SK-N-SH treated with all-trans-retinoic acid at 6 μM for 48 hours (cell line): ENCODE measurements at regions not wholly inside any gene's neighbourhood (a gene's known extent, or its start where the extent isn't known, plus 50 kb on each side); places are given as distances from the start of the nearest gene placed in this dataset.

ENCODE experiments used
- ATAC-seq: fragments of 200-7000 bp; cut with Tn5 transposase; 3 replicates; pipeline ENCODE4 v1.9.1; 2020; ENCODE audit warnings: mild to moderate bottlenecking, moderate library complexity
- ARNTL ChIP-seq: fragments of 450-650 bp; formaldehyde crosslinking; IDR thresholded peaks from 2 replicates; pipeline ENCODE4 v1.5.0; 2020; ENCODE audit warnings: low read depth, mild to moderate bottlenecking, moderate library complexity, borderline replicate concordance
- BACH2 ChIP-seq: fragments of 250-450 bp; sonication (Bioruptor Pico); IDR thresholded peaks from 2 replicates; pipeline ENCODE4 v1.9.0; 2021; ENCODE audit warnings: mild to moderate bottlenecking, borderline replicate concordance
- CREB5 ChIP-seq: fragments of 250-450 bp; sonication (Bioruptor Pico); IDR thresholded peaks from 2 replicates; pipeline ENCODE4 v1.5.1; 2020; ENCODE audit warnings: low read depth, mild to moderate bottlenecking, moderate library complexity
- CSDC2 ChIP-seq: fragments of 250-450 bp; sonication (Bioruptor Pico); IDR thresholded peaks from 2 replicates; pipeline ENCODE4 v1.5.0; 2020; ENCODE audit warnings: mild to moderate bottlenecking, moderate library complexity
- ESRRG ChIP-seq: fragments of 250-450 bp; sonication (Bioruptor Pico); IDR thresholded peaks from 2 replicates; pipeline ENCODE4 v1.6.1; 2021; ENCODE audit warnings: mild to moderate bottlenecking
- GLIS3 ChIP-seq: fragments of 250-450 bp; sonication (Bioruptor Pico); IDR thresholded peaks from 2 replicates; pipeline ENCODE4 v1.5.0; 2020; ENCODE audit warnings: mild to moderate bottlenecking, moderate library complexity
- ISL1 ChIP-seq: fragments of 250-450 bp; sonication (Bioruptor Pico); IDR thresholded peaks from 2 replicates; pipeline ENCODE4 v2.1.2; 2022; ENCODE audit warnings: mild to moderate bottlenecking, moderate library complexity
- OSR1 ChIP-seq: fragments of 250-450 bp; sonication (Bioruptor Pico); IDR thresholded peaks from 2 replicates; pipeline ENCODE4 v1.8.0; 2022; ENCODE audit warnings: moderate library complexity, mild to moderate bottlenecking, inconsistent platforms
- PATZ1 ChIP-seq: fragments of 250-450 bp; sonication (Bioruptor Pico); IDR thresholded peaks from 2 replicates; pipeline ENCODE4 v1.8.0; 2020; ENCODE audit warnings: mild to moderate bottlenecking, moderate library complexity, borderline replicate concordance
- POU6F1 ChIP-seq: fragments of 250-450 bp; sonication (Bioruptor Pico); IDR thresholded peaks from 2 replicates; pipeline ENCODE4 v1.8.0; 2021; ENCODE audit warnings: low read depth, mild to moderate bottlenecking, moderate library complexity, borderline replicate concordance
- PPARA ChIP-seq: fragments of 250-450 bp; sonication (Bioruptor Pico); IDR thresholded peaks from 2 replicates; pipeline ENCODE4 v1.5.0; 2020; ENCODE audit warnings: mild to moderate bottlenecking, borderline replicate concordance
- RARB ChIP-seq: fragments of 250-450 bp; sonication (Bioruptor Pico); IDR thresholded peaks from 2 replicates; pipeline ENCODE4 v1.8.0; 2021; ENCODE audit warnings: mild to moderate bottlenecking, moderate library complexity
- SNAI2 ChIP-seq: fragments of 250-450 bp; sonication (Bioruptor Pico); IDR thresholded peaks from 2 replicates; pipeline ENCODE4 v1.5.0; 2020; ENCODE audit warnings: mild to moderate bottlenecking, moderate library complexity
- TCF4 ChIP-seq: fragments of 250-450 bp; sonication (Bioruptor Pico); IDR thresholded peaks from 2 replicates; pipeline ENCODE4 v1.8.0; 2021; ENCODE audit warnings: mild to moderate bottlenecking, moderate library complexity, borderline replicate concordance
- TOX ChIP-seq: fragments of 250-450 bp; sonication (Bioruptor Pico); IDR thresholded peaks from 2 replicates; pipeline ENCODE4 v1.8.0; 2021; ENCODE audit warnings: mild to moderate bottlenecking, moderate library complexity, borderline replicate concordance
- ZC3H10 ChIP-seq: fragments of 250-450 bp; sonication (Bioruptor Pico); IDR thresholded peaks from 2 replicates; pipeline ENCODE4 v1.5.1; 2021; ENCODE audit warnings: mild to moderate bottlenecking, moderate library complexity
- ZFP3 ChIP-seq: fragments of 250-450 bp; sonication (Bioruptor Pico); IDR thresholded peaks from 2 replicates; pipeline ENCODE4 v1.5.0; 2020; ENCODE audit warnings: mild to moderate bottlenecking, moderate library complexity
- ZFP30 ChIP-seq: fragments of 450-650 bp; formaldehyde crosslinking; IDR thresholded peaks from 2 replicates; pipeline ENCODE4 v1.5.0; 2022; ENCODE audit warnings: mild to moderate bottlenecking, moderate library complexity
- ZNF565 ChIP-seq: fragments of 450-650 bp; formaldehyde crosslinking; conservative IDR thresholded peaks from 2 replicates; pipeline ENCODE4 v1.5.0; 2020; ENCODE audit warnings: low read depth, mild to moderate bottlenecking, moderate library complexity
- ZNF70 ChIP-seq: fragments of 450-650 bp; formaldehyde crosslinking; IDR thresholded peaks from 2 replicates; pipeline ENCODE4 v1.5.0; 2020; ENCODE audit warnings: mild to moderate bottlenecking, moderate library complexity
- ZNF8 ChIP-seq: fragments of 450-650 bp; formaldehyde crosslinking; IDR thresholded peaks from 2 replicates; pipeline ENCODE4 v1.5.0; 2020; ENCODE audit warnings: mild to moderate bottlenecking, moderate library complexity
- TF ChIP-seq, protein P1 (sequence below): fragments of 250-450 bp; sonication (Bioruptor Pico); IDR thresholded peaks from 2 replicates; pipeline ENCODE4 v1.5.0; 2020; ENCODE audit warnings: mild to moderate bottlenecking, moderate library complexity
- TF ChIP-seq, protein P2 (sequence below): fragments of 250-450 bp; sonication (Bioruptor Pico); IDR thresholded peaks from 2 replicates; pipeline ENCODE4 v1.5.1; 2021; ENCODE audit warnings: mild to moderate bottlenecking, moderate library complexity

GRCh38 chr1:78759881-78760280 is 110.2 kb downstream of the IFI44 start:
- no peak for ATAC-seq
- TF ChIP-seq TOX (CRISPR knock-in tag), result no peak
- TF ChIP-seq GLIS3 (CRISPR knock-in tag), result no peak
- no peak for TF ChIP-seq ISL1 (CRISPR knock-in tag)
- no peak for TF ChIP-seq ESRRG (CRISPR knock-in tag)
- TF ChIP-seq OSR1, result no peak
- no peak for TF ChIP-seq ZNF70
- no peak for TF ChIP-seq ZFP30 (CRISPR knock-in tag)
- TF ChIP-seq ZNF565 (CRISPR knock-in tag), result no peak
- TF ChIP-seq SNAI2, result no peak
- no peak for TF ChIP-seq ZC3H10 (CRISPR knock-in tag)
- TF ChIP-seq CREB5, result no peak
- TF ChIP-seq POU6F1 (CRISPR knock-in tag), result no peak
- TF ChIP-seq, protein P1, sequence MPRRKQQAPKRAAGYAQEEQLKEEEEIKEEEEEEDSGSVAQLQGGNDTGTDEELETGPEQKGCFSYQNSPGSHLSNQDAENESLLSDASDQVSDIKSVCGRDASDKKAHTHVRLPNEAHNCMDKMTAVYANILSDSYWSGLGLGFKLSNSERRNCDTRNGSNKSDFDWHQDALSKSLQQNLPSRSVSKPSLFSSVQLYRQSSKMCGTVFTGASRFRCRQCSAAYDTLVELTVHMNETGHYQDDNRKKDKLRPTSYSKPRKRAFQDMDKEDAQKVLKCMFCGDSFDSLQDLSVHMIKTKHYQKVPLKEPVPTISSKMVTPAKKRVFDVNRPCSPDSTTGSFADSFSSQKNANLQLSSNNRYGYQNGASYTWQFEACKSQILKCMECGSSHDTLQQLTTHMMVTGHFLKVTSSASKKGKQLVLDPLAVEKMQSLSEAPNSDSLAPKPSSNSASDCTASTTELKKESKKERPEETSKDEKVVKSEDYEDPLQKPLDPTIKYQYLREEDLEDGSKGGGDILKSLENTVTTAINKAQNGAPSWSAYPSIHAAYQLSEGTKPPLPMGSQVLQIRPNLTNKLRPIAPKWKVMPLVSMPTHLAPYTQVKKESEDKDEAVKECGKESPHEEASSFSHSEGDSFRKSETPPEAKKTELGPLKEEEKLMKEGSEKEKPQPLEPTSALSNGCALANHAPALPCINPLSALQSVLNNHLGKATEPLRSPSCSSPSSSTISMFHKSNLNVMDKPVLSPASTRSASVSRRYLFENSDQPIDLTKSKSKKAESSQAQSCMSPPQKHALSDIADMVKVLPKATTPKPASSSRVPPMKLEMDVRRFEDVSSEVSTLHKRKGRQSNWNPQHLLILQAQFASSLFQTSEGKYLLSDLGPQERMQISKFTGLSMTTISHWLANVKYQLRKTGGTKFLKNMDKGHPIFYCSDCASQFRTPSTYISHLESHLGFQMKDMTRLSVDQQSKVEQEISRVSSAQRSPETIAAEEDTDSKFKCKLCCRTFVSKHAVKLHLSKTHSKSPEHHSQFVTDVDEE (CRISPR knock-in tag), result no peak
- TF ChIP-seq ZFP3 (CRISPR knock-in tag), result no peak
- no peak for TF ChIP-seq CSDC2 (CRISPR knock-in tag)
- TF ChIP-seq ZNF8 (CRISPR knock-in tag), result no peak
- TF ChIP-seq, protein P2, sequence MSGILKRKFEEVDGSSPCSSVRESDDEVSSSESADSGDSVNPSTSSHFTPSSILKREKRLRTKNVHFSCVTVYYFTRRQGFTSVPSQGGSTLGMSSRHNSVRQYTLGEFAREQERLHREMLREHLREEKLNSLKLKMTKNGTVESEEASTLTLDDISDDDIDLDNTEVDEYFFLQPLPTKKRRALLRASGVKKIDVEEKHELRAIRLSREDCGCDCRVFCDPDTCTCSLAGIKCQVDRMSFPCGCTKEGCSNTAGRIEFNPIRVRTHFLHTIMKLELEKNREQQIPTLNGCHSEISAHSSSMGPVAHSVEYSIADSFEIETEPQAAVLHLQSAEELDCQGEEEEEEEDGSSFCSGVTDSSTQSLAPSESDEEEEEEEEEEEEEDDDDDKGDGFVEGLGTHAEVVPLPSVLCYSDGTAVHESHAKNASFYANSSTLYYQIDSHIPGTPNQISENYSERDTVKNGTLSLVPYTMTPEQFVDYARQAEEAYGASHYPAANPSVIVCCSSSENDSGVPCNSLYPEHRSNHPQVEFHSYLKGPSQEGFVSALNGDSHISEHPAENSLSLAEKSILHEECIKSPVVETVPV (CRISPR knock-in tag), result no peak
- TF ChIP-seq PPARA (CRISPR knock-in tag), result no peak
- no peak for TF ChIP-seq TCF4
- no peak for TF ChIP-seq RARB (CRISPR knock-in tag)

- no peak for ATAC-seq
- no peak for TF ChIP-seq ZFP30 (CRISPR knock-in tag)
- no peak for TF ChIP-seq BACH2 (CRISPR knock-in tag)
- no peak for TF ChIP-seq ESRRG (CRISPR knock-in tag)
- no peak for TF ChIP-seq ZNF8 (CRISPR knock-in tag)
- no peak for TF ChIP-seq OSR1
- no peak for TF ChIP-seq ISL1 (CRISPR knock-in tag)
- TF ChIP-seq ARNTL (CRISPR knock-in tag), result no peak
- TF ChIP-seq POU6F1 (CRISPR knock-in tag), result no peak
- TF ChIP-seq GLIS3 (CRISPR knock-in tag), result no peak
- no peak for TF ChIP-seq PPARA (CRISPR knock-in tag)
- TF ChIP-seq TOX (CRISPR knock-in tag), result no peak
- TF ChIP-seq PATZ1 (CRISPR knock-in tag), result no peak
- TF ChIP-seq, all 23 proteins: peak for 0
Observed at GRCh38 chr1:78760858-78761257, 111.2 kb downstream of the IFI44 start.
